ENCODE measurements at regions not wholly inside any gene's neighbourhood (a gene's known extent, or its start where the extent isn't known, plus 50 kb on each side); places are given as distances from the start of the nearest gene placed in this dataset.

DNA sequence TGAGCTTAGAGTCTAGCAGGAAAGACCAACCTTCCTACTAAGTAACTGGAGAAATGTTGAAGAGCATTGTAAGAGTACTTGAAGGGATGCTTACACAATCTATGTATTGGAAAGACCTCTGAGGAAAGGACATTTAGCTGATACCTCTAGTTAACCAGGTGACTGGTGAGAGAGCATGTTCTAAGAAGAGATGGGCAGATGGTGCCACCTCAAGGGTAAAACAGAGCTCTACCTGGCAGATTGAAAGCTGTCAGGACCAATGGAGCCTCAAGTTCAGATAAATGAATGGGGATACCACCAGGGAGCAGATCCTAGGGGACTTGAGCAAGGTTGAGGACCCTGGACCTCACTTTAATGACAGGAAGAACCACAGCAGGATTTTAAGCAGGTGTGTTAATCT is 196.4 kb downstream of the QDPR start:
- no peaks in the 10 kb centered on the region for H3K36me3 ChIP-seq
- H3K4me1 ChIP-seq = no peaks in the 10 kb centered on the region
- intact Hi-C loops (cut with DNase I; ENCODE audit: low total_unique reads) = no loop called here
- H3K27me3 ChIP-seq = no peaks in the 10 kb centered on the region
- no peak overlapping the region for H3K4me3 ChIP-seq
- no peaks in the 10 kb centered on the region for H3K9me3 ChIP-seq
- no peak for DNase-seq (ENCODE audit: low spot score in 2 of 2)
- TF ChIP-seq, protein P1, sequence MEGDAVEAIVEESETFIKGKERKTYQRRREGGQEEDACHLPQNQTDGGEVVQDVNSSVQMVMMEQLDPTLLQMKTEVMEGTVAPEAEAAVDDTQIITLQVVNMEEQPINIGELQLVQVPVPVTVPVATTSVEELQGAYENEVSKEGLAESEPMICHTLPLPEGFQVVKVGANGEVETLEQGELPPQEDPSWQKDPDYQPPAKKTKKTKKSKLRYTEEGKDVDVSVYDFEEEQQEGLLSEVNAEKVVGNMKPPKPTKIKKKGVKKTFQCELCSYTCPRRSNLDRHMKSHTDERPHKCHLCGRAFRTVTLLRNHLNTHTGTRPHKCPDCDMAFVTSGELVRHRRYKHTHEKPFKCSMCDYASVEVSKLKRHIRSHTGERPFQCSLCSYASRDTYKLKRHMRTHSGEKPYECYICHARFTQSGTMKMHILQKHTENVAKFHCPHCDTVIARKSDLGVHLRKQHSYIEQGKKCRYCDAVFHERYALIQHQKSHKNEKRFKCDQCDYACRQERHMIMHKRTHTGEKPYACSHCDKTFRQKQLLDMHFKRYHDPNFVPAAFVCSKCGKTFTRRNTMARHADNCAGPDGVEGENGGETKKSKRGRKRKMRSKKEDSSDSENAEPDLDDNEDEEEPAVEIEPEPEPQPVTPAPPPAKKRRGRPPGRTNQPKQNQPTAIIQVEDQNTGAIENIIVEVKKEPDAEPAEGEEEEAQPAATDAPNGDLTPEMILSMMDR (IDR thresholded peaks at IDR 0.05) = no peak
- TF ChIP-seq POLR2A (IDR thresholded peaks at IDR 0.05) = no peak
- TF ChIP-seq POLR2AphosphoS5 (IDR thresholded peaks at IDR 0.05) = no peak
- no peak overlapping the region for H3K27ac ChIP-seq

DNA sequence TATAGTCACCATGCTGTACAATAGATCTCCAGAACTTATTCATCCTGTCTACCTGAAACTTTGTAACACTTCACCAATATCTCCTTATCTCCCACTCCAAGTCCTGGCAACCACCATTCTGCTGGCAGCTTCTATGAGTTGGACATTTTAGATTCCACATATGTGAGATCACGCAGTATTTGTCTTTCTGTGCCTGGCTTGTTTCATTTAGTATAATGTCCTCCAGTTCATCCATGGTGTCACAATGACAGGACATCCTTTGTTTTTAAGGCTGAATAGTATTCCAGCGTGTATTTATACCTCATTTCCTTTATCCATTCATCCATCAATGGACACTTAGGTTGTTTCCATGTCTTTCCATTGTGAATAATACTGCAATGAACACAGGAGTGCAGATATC is 198.7 kb downstream of the QDPR start:
- H3K9me3 ChIP-seq = no peaks in the 10 kb centered on the region
- H3K4me1 ChIP-seq = no peaks in the 10 kb centered on the region
- TF ChIP-seq, protein P1 (IDR thresholded peaks at IDR 0.05) = no peak
- TF ChIP-seq POLR2AphosphoS5 (IDR thresholded peaks at IDR 0.05) (no peak), POLR2A (IDR thresholded peaks at IDR 0.05) (no peak)
- intact Hi-C loops (cut with DNase I; ENCODE audit: low total_unique reads) = no loop called here
- no peak overlapping the region for H3K4me3 ChIP-seq
- no peaks in the 10 kb centered on the region for H3K27me3 ChIP-seq
- DNase-seq (ENCODE audit: low spot score in 2 of 2) = no peak
- H3K36me3 ChIP-seq = no peaks in the 10 kb centered on the region
- no peak overlapping the region for H3K27ac ChIP-seq

DNA sequence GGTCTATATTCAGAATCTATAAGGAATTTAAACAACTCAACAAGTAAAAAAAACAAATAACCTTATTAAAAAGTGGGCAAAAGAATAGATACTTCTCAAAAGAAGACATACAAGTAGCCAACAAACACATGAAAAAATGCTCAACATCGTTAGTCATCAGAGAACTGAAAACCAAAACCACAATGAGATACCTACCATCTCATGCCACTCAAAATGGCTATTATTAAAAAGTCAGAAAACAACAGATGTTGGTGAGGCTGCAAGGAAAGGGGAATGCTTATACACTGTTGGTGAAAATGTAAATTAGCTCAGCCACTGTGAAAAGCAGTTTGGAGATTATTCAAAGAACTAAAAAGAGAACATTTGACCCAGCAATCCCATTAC is 201.6 kb downstream of the QDPR start:
- Histone ChIP-seq H3K27me3 (no peaks in the 10 kb centered on the region), H3K4me3 (no peak overlapping the region), H3K4me1 (no peaks in the 10 kb centered on the region), H3K27ac (no peak overlapping the region), H3K36me3 (no peaks in the 10 kb centered on the region), H3K9me3 (peaks cover 0 to 7% of the 10 kb centered on the region in 2 donors)
- TF ChIP-seq POLR2AphosphoS5 (IDR thresholded peaks at IDR 0.05) (no peak), POLR2A (IDR thresholded peaks at IDR 0.05) (no peak)
- TF ChIP-seq, protein P1 (IDR thresholded peaks at IDR 0.05) = no peak
- intact Hi-C loops (cut with DNase I; ENCODE audit: low total_unique reads) = no loop called here
- no peak for DNase-seq (ENCODE audit: low spot score in 2 of 2)

DNA sequence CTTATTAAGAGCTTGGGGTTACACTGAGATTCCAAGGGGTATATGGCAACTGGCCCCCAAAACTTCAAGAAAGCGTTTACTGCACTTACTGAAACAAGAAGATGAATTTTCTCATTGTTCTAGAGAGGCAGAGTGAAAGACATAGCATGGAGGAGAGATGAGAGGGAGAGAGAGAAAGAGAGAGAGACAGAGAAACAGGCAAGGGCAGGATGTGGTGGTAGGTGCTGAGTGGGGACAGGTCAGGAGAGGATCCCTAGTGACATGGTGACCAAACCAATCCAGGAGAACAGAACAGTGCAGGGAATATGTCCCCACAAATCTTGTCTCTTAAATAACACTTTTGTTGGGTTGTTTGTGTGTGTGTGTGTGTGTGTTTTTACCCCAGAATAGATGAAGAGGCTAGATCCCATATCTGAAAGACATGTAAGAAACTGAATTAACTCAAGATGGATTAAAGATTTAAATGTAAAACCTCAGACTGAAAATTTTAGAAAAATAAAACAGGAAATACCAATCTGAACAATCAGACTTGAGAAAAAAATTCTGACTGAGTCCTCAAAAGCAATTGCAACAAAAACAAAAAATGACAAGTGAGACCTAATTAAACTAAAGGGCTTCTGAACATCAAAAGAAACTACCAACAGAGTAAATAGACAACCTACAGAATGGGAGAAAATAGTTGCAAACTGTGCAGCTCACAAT is 202.2 kb downstream of the QDPR start:
- Histone ChIP-seq H3K4me3 (no peak overlapping the region), H3K9me3 (peaks cover 0 to 9% of the 10 kb centered on the region in 2 donors), H3K36me3 (no peaks in the 10 kb centered on the region), H3K4me1 (no peaks in the 10 kb centered on the region), H3K27ac (no peak overlapping the region), H3K27me3 (no peaks in the 10 kb centered on the region)
- DNase-seq (ENCODE audit: low spot score in 2 of 2) = no peak
- intact Hi-C loops (cut with DNase I; ENCODE audit: low total_unique reads) = no loop called here
- TF ChIP-seq POLR2A (IDR thresholded peaks at IDR 0.05) (no peak), POLR2AphosphoS5 (IDR thresholded peaks at IDR 0.05) (no peak)
- TF ChIP-seq, protein P1 (IDR thresholded peaks at IDR 0.05) = no peak

DNA sequence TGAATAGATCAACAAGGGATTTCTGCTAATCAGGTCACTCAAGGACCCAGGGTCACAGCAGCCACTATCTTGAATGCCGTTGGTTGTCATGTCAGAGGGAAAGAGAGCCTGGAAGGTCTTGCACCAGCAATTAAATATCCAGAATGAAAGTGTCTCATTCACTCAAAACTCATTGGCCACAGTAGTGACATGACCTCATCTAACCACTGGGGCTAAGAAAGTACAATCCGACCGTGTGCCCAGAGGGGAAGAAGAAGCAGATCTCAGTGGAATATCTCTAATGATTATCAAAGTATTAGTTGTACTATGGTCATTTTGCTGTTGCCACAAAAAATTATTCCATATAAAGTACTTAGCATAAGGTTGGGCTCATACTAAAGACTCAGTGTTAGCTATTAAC is 210.0 kb downstream of the QDPR start:
- Histone ChIP-seq H3K9me3 (peaks cover 0 to 16% of the 10 kb centered on the region in 2 donors), H3K36me3 (no peaks in the 10 kb centered on the region), H3K27ac (no peak overlapping the region), H3K4me3 (no peak overlapping the region), H3K4me1 (no peaks in the 10 kb centered on the region), H3K27me3 (no peaks in the 10 kb centered on the region)
- DNase-seq (ENCODE audit: low spot score in 2 of 2) = no peak
- no peak for TF ChIP-seq POLR2AphosphoS5 (IDR thresholded peaks at IDR 0.05)
- TF ChIP-seq, protein P1 (IDR thresholded peaks at IDR 0.05) = no peak
- no peak for TF ChIP-seq POLR2A (IDR thresholded peaks at IDR 0.05)
- intact Hi-C loops (cut with DNase I; ENCODE audit: low total_unique reads) = no loop called here

All from breast epithelium (tissue), 4 donors.